Neural progenitor cell (in vitro differentiated cells): ENCODE measurements at regions not wholly inside any gene's neighbourhood (a gene's known extent, or its start where the extent isn't known, plus 50 kb on each side); places are given as distances from the start of the nearest gene placed in this dataset.

Experiments used
- DNase-seq: peaks from one replicate; pipeline ENCODE4 v3.0.0-alpha.2; 2016; ENCODE audit warnings: low spot score
- H2AFZ ChIP-seq: fragments of 200-600 bp; sonication (generic); replicated peaks from 2 replicates; pipeline ENCODE4 v1.6.1; 2016; ENCODE audit warnings: antibody characterized with exemption
- H3F3A ChIP-seq: fragments of 200-600 bp; sonication (generic); 2 replicates; pipeline ENCODE4 v1.6.1; 2016; ENCODE audit warnings: antibody characterized with exemption, low read depth
- H3K27ac ChIP-seq: fragments of 200-600 bp; sonication (generic); 2 replicates; pipeline ENCODE4 v1.5.1; 2016; ENCODE audit warnings: mild to moderate bottlenecking
- H3K27me3 ChIP-seq: fragments of 200-600 bp; sonication (generic); 2 replicates; pipeline ENCODE4 v1.6.1; 2016; ENCODE audit warnings: mild to moderate bottlenecking, moderate library complexity
- H3K36me3 ChIP-seq: fragments of 200-600 bp; sonication (generic); 2 replicates; pipeline ENCODE4 v1.5.1; 2016
- H3K4me1 ChIP-seq: fragments of 200-600 bp; sonication (generic); 2 replicates; pipeline ENCODE4 v1.6.1; 2016; ENCODE audit warnings: mixed run types
- H3K4me2 ChIP-seq: fragments of 200-600 bp; sonication (generic); 2 replicates; pipeline ENCODE4 v1.6.1; 2016
- H3K4me3 ChIP-seq: fragments of 200-600 bp; sonication (generic); 2 replicates; pipeline ENCODE4 v1.5.1; 2016
- H3K79me2 ChIP-seq: fragments of 200-600 bp; sonication (generic); 2 replicates; pipeline ENCODE4 v1.6.1; 2016; ENCODE audit warnings: low read depth
- H3K9ac ChIP-seq: fragments of 200-600 bp; sonication (generic); 2 replicates; pipeline ENCODE4 v1.6.1; 2016
- H3K9me3 ChIP-seq: fragments of 200-600 bp; sonication (generic); 2 replicates; pipeline ENCODE4 v1.5.1; 2016; ENCODE audit warnings: low read depth
- H4K20me1 ChIP-seq: fragments of 200-600 bp; sonication (generic); 2 replicates; pipeline ENCODE4 v1.6.1; 2016; ENCODE audit warnings: low read depth
- H3K27ac Mint-ChIP-seq: 3 replicates; pipeline ENCODE4 v1.8.0; 2021; ENCODE audit warnings: mixed read lengths
- H3K27me3 Mint-ChIP-seq: 2 replicates; pipeline ENCODE4 v1.8.0; 2022; ENCODE audit warnings: low read depth, mild to moderate bottlenecking, inconsistent platforms, moderate library complexity, mixed read lengths; ENCODE audit not compliant: insufficient read depth
- H3K36me3 Mint-ChIP-seq: 3 replicates; pipeline ENCODE4 v1.8.0; 2021; ENCODE audit warnings: mixed read lengths
- H3K4me1 Mint-ChIP-seq: 3 replicates; pipeline ENCODE4 v1.8.0; 2021; ENCODE audit warnings: mixed read lengths
- H3K4me3 Mint-ChIP-seq: 3 replicates; pipeline ENCODE4 v1.8.0; 2021; ENCODE audit warnings: mild to moderate bottlenecking, moderate library complexity, mixed read lengths
- H3K9me3 Mint-ChIP-seq: 3 replicates; pipeline ENCODE4 v1.8.0; 2020; ENCODE audit warnings: mixed read lengths
- CTCF ChIP-seq: fragments of 200-600 bp; sonication (generic); IDR thresholded peaks from 2 replicates; pipeline ENCODE4 v1.5.1; 2017; ENCODE audit warnings: antibody characterized with exemption, mild to moderate bottlenecking
- EZH2 ChIP-seq: fragments of 200-600 bp; sonication (generic); IDR thresholded peaks from 2 replicates; pipeline ENCODE4 v1.6.1; 2017; ENCODE audit warnings: antibody characterized with exemption, mild to moderate bottlenecking, moderate library complexity
- EZH2phosphoT487 ChIP-seq: fragments of 200-600 bp; sonication (generic); IDR thresholded peaks from 2 replicates; pipeline ENCODE4 v1.6.1; 2017; ENCODE audit warnings: antibody characterized with exemption

DNA sequence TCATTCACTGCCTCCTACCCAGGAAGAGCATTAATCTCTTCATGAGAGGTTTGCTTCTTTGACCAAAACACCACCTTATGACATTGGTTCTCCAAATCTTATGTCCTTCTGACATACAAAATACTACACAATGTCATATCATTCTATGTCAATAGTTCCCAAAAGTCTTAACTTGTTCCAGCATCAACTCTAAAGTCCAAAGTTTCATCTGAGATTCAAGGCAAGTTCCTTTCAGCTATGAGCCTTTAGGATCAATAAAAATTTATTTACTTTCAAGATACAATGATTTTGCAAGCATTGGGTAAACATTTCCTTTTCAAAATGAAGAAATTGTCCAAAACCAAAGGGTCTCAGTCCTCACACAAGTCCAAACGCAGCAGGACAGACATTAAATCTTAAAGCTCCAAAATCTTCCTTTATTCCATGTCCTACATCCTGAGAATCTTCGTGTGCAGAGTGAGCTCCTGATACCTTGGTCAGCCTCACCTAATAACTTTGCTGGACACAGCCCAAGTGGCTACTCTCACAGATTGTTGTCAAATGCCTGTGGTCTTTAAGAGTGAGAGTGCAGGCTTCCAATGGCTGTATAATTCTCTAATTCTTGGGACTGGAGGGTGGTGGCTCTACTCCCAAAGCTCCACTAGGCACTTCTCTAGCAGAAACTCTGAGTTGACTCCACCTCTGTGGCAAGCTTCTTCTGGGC lies 1668.2 kb downstream of the HACE1 start:
- Mint-ChIP-seq H3K27me3 (no peaks in the 10 kb centered on the region), H3K9me3 (peaks cover 4% of the 10 kb centered on the region), H3K27ac (no peak overlapping the region), H3K36me3 (no peaks in the 10 kb centered on the region), H3K4me3 (no peak overlapping the region), H3K4me1 (no peaks in the 10 kb centered on the region)
- H3K36me3 ChIP-seq = no peaks in the 10 kb centered on the region
- H3K79me2 ChIP-seq = no peaks in the 10 kb centered on the region
- H3F3A ChIP-seq = no peaks in the 10 kb centered on the region
- H3K9ac ChIP-seq = no peak overlapping the region
- no peaks in the 10 kb centered on the region for H3K27me3 ChIP-seq
- H3K4me2 ChIP-seq = no peak overlapping the region
- no peaks in the 10 kb centered on the region for H3K4me1 ChIP-seq
- H3K4me3 ChIP-seq = no peak overlapping the region
- H3K9me3 ChIP-seq = no peaks in the 10 kb centered on the region
- no peak overlapping the region for H3K27ac ChIP-seq
- no peaks in the 10 kb centered on the region for H4K20me1 ChIP-seq
- H2AFZ ChIP-seq = no peak overlapping the region
- no peak for DNase-seq
- no peak for TF ChIP-seq EZH2
- no peak for TF ChIP-seq CTCF
- no peak for TF ChIP-seq EZH2phosphoT487

DNA sequence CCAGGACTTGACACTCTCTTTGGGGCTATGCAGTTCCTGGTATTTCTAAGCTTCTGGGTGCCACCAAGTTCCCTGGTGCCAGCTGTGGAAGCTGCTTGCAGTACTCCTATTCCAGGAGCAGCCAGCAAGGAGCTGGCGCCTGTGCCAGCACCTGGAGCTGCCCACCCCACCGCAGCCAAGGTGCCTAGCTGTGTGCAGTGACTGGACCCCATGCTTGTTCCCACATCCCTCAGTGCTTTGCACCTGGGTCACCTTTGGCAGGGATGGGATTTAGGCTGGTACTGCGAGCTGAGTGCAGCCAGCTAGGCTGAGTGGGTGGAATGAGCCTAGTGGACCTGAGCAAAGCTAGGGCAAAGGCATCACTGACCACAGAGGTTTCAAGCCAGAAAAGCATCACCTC lies 1674.9 kb downstream of the HACE1 start:
- H3K27ac ChIP-seq = no peak overlapping the region
- H3K27ac Mint-ChIP-seq = no peak overlapping the region
- H3K9ac ChIP-seq = no peak overlapping the region
- TF ChIP-seq CTCF (no peak), EZH2 (no peak), EZH2phosphoT487 (no peak)
- no peaks in the 10 kb centered on the region for H3K36me3 Mint-ChIP-seq
- H3K36me3 ChIP-seq = no peaks in the 10 kb centered on the region
- peaks cover 2% of the 10 kb centered on the region for H3K27me3 Mint-ChIP-seq
- no peaks in the 10 kb centered on the region for H3K9me3 ChIP-seq
- H3K27me3 ChIP-seq = no peaks in the 10 kb centered on the region
- no peaks in the 10 kb centered on the region for H3K4me1 ChIP-seq
- H3K9me3 Mint-ChIP-seq = no peaks in the 10 kb centered on the region
- no peaks in the 10 kb centered on the region for H3K79me2 ChIP-seq
- H2AFZ ChIP-seq = no peak overlapping the region
- DNase-seq = no peak
- H3K4me1 Mint-ChIP-seq = no peaks in the 10 kb centered on the region
- no peaks in the 10 kb centered on the region for H4K20me1 ChIP-seq
- no peaks in the 10 kb centered on the region for H3F3A ChIP-seq
- no peak overlapping the region for H3K4me2 ChIP-seq
- H3K4me3 Mint-ChIP-seq = no peak overlapping the region
- no peak overlapping the region for H3K4me3 ChIP-seq

DNA sequence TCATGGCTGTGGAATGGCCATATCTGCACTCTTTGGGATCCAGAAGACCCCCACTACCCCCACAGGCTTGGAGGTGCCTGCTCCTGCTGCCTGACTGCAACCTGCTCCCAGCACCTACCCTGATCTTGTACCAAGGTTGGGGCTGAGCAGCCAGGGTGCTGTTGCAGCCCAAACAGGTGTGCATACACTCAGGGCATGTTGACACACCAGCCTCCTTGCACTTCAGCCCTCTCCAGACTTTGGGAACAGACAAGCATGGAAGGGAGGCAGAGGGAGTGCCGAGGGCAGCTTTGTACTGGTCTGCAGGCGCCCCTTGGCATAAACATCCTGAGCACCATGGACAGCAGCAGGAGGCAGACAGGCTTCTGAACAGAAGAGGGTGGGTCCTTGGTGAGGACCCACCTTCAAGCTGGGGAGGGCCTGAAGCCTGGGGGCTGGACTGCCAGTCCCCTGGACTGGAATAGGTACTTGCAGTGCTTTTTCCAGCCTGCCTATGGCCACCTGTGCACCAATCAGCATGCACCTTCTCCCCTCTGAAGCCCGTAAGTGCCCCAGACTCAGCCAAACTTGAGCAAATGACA lies 1675.8 kb downstream of the HACE1 start:
- no peak overlapping the region for H3K4me3 ChIP-seq
- H3K9me3 Mint-ChIP-seq = no peaks in the 10 kb centered on the region
- H4K20me1 ChIP-seq = no peaks in the 10 kb centered on the region
- no peak overlapping the region for H3K4me2 ChIP-seq
- H3K27me3 Mint-ChIP-seq = peaks cover 2% of the 10 kb centered on the region
- H3K4me3 Mint-ChIP-seq = no peak overlapping the region
- no peaks in the 10 kb centered on the region for H3F3A ChIP-seq
- H3K36me3 Mint-ChIP-seq = no peaks in the 10 kb centered on the region
- no peaks in the 10 kb centered on the region for H3K4me1 Mint-ChIP-seq
- H3K9me3 ChIP-seq = no peaks in the 10 kb centered on the region
- no peaks in the 10 kb centered on the region for H3K27me3 ChIP-seq
- H3K4me1 ChIP-seq = no peaks in the 10 kb centered on the region
- H3K79me2 ChIP-seq = no peaks in the 10 kb centered on the region
- no peak overlapping the region for H3K27ac ChIP-seq
- peak; percentile 46 for DNase-seq
- no peak for TF ChIP-seq CTCF
- no peak for TF ChIP-seq EZH2phosphoT487
- TF ChIP-seq EZH2 = no peak
- H2AFZ ChIP-seq = no peak overlapping the region
- H3K27ac Mint-ChIP-seq = no peak overlapping the region
- no peaks in the 10 kb centered on the region for H3K36me3 ChIP-seq
- H3K9ac ChIP-seq = no peak overlapping the region
